Prostate gland (tissue), 2 donors: ENCODE measurements at regions not wholly inside any gene's neighbourhood (a gene's known extent, or its start where the extent isn't known, plus 50 kb on each side); places are given as distances from the start of the nearest gene placed in this dataset.

Experiments used
- DNase-seq: peaks from one replicate; pipeline ENCODE4 v3.0.0-alpha.2; 2019; ENCODE audit warnings: low spot score
- H3K27ac ChIP-seq, 2 donors: fragments of 200-600 bp; sonication (generic); 2 replicates each; pipeline ENCODE4 v1.5.1; 2017 to 2019
- H3K27me3 ChIP-seq: fragments of 200-600 bp; sonication (generic); replicated peaks from 2 replicates; pipeline ENCODE4 v1.5.1; 2019; ENCODE audit not compliant: insufficient read depth
- H3K36me3 ChIP-seq, 2 donors: fragments of 200-600 bp; sonication (generic); 1 replicate in 1 of 2; 2 replicates in 1 of 2; pipeline versions ENCODE4 v1.5.1 to v1.8.1; 2017 to 2019
- H3K4me1 ChIP-seq: fragments of 200-600 bp; sonication (generic); replicated peaks from 2 replicates; pipeline ENCODE4 v1.5.1; 2019
- H3K4me3 ChIP-seq, 2 donors: fragments of 200-600 bp; sonication (generic); 2 replicates each; pipeline ENCODE4 v1.5.1; 2017 to 2019
- H3K9me3 ChIP-seq: fragments of 200-600 bp; sonication (generic); 2 replicates; pipeline ENCODE4 v1.5.1; 2017
- POLR2A ChIP-seq: fragments of 450-650 bp; IDR thresholded peaks from one replicate; pipeline ENCODE4 v1.6.1; 2016; ENCODE audit warnings: antibody characterized with exemption, mild to moderate bottlenecking
- POLR2AphosphoS5 ChIP-seq: sonication (generic); formaldehyde crosslinking; IDR thresholded peaks from one replicate; pipeline ENCODE4 v1.6.1; 2017; ENCODE audit warnings: antibody characterized with exemption
- WGBS: methylation state at CpG from one replicate; pipeline ENCODE4 v1.1.5; 2018; 5-methylcytosine and 5-hydroxymethylcytosine counted together
- intact Hi-C: fragments of 100-400 bp; cut with DNase I; formaldehyde crosslinking; loops from one replicate; pipeline ENCODE4 v1.14.2; 2022
- TF ChIP-seq, protein P1 (sequence below), 4 experiments: fragments of 200-600 bp in 2 of 4; fragments of 450-650 bp in 2 of 4; sonication (generic) in 2 of 4; IDR thresholded peaks; 1 replicate in 3 of 4; 2 replicates in 1 of 4; pipeline ENCODE4 v1.5.1; 2016 to 2019; ENCODE audit warnings: antibody characterized with exemption in 4 of 4, mild to moderate bottlenecking in 2 of 4, moderate library complexity in 2 of 4

GRCh38 chr10:36880898-36881297 is 244.5 kb upstream of the ANKRD30A start:
- intact Hi-C loops = loop anchor here (5.0 kb wide), 1 partner anchor 1244 kb away; no protein-coding TSS in a partner anchor
- Histone ChIP-seq H3K4me1 (no peaks in the 10 kb centered on the region), H3K27me3 (no peaks in the 10 kb centered on the region), H3K27ac (no peak overlapping the region), H3K36me3 (no peaks in the 10 kb centered on the region), H3K4me3 (no peak overlapping the region), H3K9me3 (no peaks in the 10 kb centered on the region)
- WGBS = 18% methylated on average over 5 of the region's 5 CpGs
- no peak for TF ChIP-seq POLR2A
- TF ChIP-seq POLR2AphosphoS5 = no peak
- TF ChIP-seq, protein P1, sequence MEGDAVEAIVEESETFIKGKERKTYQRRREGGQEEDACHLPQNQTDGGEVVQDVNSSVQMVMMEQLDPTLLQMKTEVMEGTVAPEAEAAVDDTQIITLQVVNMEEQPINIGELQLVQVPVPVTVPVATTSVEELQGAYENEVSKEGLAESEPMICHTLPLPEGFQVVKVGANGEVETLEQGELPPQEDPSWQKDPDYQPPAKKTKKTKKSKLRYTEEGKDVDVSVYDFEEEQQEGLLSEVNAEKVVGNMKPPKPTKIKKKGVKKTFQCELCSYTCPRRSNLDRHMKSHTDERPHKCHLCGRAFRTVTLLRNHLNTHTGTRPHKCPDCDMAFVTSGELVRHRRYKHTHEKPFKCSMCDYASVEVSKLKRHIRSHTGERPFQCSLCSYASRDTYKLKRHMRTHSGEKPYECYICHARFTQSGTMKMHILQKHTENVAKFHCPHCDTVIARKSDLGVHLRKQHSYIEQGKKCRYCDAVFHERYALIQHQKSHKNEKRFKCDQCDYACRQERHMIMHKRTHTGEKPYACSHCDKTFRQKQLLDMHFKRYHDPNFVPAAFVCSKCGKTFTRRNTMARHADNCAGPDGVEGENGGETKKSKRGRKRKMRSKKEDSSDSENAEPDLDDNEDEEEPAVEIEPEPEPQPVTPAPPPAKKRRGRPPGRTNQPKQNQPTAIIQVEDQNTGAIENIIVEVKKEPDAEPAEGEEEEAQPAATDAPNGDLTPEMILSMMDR (IDR thresholded peaks at IDR 0.05) = peak in 2 of 4 experiments; percentile 21 to 35
- DNase-seq = no peak

GRCh38 chr10:36872702-36873393 is 252.6 kb upstream of the ANKRD30A start:
- Histone ChIP-seq H3K27me3 (no peaks in the 10 kb centered on the region), H3K9me3 (no peaks in the 10 kb centered on the region), H3K4me1 (no peaks in the 10 kb centered on the region), H3K27ac (no peak overlapping the region), H3K36me3 (no peaks in the 10 kb centered on the region), H3K4me3 (no peak overlapping the region)
- TF ChIP-seq POLR2AphosphoS5 = no peak
- TF ChIP-seq, protein P1 (IDR thresholded peaks at IDR 0.05) = no peak
- TF ChIP-seq POLR2A = no peak
- intact Hi-C loops = no loop called here
- 73% methylated on average over 6 of the region's 6 CpGs for WGBS
- DNase-seq = no peak

GRCh38 chr10:36840788-36841187 is 284.6 kb upstream of the ANKRD30A start:
- no peak overlapping the region for H3K4me3 ChIP-seq
- no peaks in the 10 kb centered on the region for H3K36me3 ChIP-seq
- no peaks in the 10 kb centered on the region for H3K4me1 ChIP-seq
- H3K27ac ChIP-seq = no peak overlapping the region
- H3K9me3 ChIP-seq = no peaks in the 10 kb centered on the region
- intact Hi-C loops = no loop called here
- DNase-seq = no peak
- no peaks in the 10 kb centered on the region for H3K27me3 ChIP-seq
- WGBS = 28% methylated on average over 4 of the region's 4 CpGs
- TF ChIP-seq, protein P1 (IDR thresholded peaks at IDR 0.05) = no peak
- no peak for TF ChIP-seq POLR2A
- TF ChIP-seq POLR2AphosphoS5 = no peak

DNA sequence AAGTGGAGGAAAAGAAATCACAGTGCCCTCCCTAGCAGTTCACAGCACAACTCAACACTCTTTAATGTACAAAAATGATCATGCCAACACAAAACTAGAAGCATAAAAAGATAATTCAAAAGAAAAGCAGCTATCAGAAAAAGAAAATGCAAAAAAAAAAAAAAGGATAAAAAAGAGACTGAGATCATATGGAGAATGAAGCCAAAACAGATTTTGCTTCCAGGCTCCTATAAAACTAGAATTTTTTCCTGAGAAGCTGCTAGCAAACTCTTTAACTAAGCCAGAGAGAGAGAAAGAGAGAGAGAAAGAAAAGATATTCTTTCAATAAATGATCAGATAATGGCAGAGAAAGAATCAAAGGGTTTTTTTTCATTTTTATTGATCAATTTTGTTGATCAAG is 288.0 kb upstream of the ANKRD30A start:
- intact Hi-C loops = no loop called here
- no peaks in the 10 kb centered on the region for H3K36me3 ChIP-seq
- no peak for DNase-seq
- no peaks in the 10 kb centered on the region for H3K27me3 ChIP-seq
- H3K9me3 ChIP-seq = no peaks in the 10 kb centered on the region
- TF ChIP-seq POLR2A = no peak
- TF ChIP-seq, protein P1 (IDR thresholded peaks at IDR 0.05) = no peak
- no peaks in the 10 kb centered on the region for H3K4me1 ChIP-seq
- no peak overlapping the region for H3K4me3 ChIP-seq
- no peak overlapping the region for H3K27ac ChIP-seq

DNA sequence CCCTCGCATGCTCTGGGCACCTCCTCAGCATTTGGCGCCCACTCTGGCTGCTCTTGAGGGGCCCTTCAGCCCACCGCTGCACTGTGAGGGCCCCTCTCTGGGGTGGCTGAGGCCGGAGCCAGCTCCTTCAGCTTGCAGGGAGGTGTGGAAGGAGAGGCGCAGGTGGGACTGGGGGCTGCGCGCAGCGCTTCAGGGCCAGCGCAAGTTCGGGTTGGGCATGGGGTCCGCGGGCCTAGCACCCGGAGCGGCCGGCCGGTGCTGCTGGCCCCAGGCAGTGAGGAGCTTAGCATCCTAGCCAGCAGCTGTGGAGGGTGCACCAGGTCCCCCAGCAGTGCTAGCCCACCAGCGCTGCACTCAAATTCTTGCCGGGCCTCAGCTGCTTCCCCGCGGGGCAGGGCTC is 305.6 kb upstream of the ANKRD30A start:
- intact Hi-C loops = no loop called here
- no peaks in the 10 kb centered on the region for H3K9me3 ChIP-seq
- no peak overlapping the region for H3K27ac ChIP-seq
- no peaks in the 10 kb centered on the region for H3K27me3 ChIP-seq
- no peaks in the 10 kb centered on the region for H3K36me3 ChIP-seq
- no peaks in the 10 kb centered on the region for H3K4me1 ChIP-seq
- DNase-seq = no peak
- 94% methylated on average over 15 of the region's 20 CpGs for WGBS
- TF ChIP-seq, protein P1 (IDR thresholded peaks at IDR 0.05) = no peak
- TF ChIP-seq POLR2A (no peak), POLR2AphosphoS5 (no peak)
- H3K4me3 ChIP-seq = no peak overlapping the region
